Muscle of back (tissue), 3 donors: ENCODE measurements at regions not wholly inside any gene's neighbourhood (a gene's known extent, or its start where the extent isn't known, plus 50 kb on each side); places are given as distances from the start of the nearest gene placed in this dataset.
"Not testable (repeated sequence)": the region's sequence is repeated elsewhere in the genome, so short reads cannot be mapped to it uniquely, and the experiment has no call there.

ENCODE experiments used
- DNase-seq, 3 donors: peaks; one replicate each; pipeline versions ENCODE4 v3.0.0 to v3.0.0-alpha.2; 2013

DNA sequence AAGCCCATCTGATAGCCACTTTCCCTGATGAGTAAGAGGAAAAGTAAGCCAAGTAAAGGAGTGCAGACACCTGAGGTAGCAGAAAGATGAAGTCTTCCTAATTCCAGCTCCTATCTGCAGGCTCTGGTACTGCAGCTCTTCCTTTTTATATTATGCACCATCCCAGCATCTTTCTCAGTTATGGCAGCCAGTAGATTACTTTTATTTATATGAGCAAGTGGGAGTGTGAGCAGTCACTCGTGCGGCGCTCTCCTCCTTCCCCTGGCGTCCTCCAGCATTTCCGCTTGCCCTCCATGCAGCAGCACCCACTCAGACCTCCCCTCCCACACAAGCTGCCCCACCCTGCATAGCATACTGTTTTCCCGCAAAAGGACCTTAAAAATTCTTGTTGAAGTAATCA is 465.9 kb upstream of the DPPA4 start:
- no peak for DNase-seq

DNA sequence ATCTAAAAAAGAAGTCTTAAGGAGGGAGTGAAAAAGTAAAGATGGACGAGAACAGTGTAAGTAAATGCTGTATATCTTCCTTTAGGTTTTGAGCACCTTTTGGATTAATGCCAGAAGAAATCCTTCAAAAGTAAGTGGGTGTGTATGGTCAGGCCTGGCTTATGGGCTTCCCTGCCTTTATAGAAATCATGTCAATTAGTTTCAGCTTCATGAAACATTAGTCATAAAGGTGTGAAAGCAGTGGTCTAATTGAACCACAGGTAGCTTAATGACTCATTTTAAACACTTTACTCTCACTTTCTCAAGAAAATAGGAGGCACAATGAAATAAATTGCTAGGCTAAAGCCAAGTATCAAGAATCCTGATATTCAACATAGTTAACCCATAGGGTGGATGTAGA is 467.4 kb upstream of the DPPA4 start:
- no peak for DNase-seq

DNA sequence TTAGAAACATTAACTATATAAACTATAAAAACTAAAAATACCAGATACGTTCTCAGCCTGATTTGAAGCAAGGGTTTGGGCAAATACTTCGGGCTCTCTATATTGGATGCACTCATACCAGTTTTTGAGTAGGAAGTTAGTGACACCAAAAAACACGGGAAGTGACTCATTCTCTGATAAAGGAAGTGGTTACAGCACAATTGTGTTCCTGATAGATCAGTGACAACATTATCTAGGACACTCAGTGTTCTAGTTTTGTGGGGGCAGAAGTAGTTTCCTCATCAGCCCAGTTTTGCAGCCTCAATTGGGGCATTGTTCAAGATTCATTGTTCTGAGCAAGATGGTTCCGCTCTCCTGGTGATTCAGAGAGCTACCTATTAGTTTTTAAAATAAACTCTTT is 469.6 kb upstream of the DPPA4 start:
- DNase-seq = no peak

DNA sequence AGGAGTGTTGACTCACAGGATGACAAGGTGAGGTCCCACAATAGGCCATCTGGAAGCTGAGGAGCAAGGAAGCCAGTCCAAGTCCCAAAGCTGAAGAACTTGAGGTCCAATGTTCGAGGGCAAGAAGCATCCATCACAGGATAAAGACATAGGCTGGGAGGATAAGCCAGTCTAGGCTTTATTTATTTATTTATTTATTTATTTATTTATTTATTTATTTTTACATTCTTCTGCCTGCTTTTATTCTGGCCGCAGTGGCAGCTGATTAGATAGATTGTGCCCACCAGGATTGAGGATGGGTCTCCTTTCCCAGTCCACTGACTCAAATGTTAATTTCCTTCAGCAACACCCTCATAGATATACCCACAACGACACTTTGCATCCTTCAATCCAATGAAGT is 472.2 kb upstream of the DPPA4 start:
- DNase-seq = no peak

DNA sequence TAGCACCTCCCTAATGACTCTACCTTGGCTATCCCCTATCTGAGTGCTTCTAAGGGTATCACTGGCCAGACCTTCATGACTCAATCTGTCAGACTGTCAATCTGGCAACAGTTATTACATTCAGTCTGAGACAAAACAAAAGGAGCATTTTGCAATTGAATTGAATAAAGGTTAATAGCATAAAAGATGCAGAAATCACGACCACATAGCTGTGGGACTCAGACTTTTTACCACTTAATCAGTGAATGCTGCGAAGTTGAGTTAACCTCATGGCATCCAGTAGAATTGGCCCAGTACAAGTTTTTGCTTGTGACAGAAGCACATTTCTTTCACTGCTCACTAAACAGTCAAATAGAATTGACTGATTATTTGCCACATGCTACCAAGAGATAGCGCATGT is 480.7 kb upstream of the DPPA4 start:
- no peak for DNase-seq

DNA sequence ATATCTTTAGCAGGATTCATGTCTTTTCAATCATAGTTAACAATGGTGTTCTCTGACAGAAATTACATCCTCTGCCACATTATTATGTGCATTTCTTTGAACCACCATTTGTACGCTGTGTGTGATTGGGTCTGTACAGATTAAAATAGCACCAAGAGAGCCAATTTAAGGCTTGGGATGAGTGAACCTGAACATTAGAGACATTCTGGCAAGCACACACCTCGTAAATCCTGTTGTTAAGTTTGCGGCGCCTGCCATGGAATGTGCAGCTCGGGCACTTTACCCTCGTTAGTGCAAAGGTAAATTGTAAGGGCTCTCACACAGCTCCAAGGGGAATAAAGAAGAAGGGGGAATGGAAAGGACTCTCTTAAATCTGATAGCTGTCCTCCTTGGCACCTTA is 482.4 kb upstream of the DPPA4 start:
- no peak for DNase-seq

DNA sequence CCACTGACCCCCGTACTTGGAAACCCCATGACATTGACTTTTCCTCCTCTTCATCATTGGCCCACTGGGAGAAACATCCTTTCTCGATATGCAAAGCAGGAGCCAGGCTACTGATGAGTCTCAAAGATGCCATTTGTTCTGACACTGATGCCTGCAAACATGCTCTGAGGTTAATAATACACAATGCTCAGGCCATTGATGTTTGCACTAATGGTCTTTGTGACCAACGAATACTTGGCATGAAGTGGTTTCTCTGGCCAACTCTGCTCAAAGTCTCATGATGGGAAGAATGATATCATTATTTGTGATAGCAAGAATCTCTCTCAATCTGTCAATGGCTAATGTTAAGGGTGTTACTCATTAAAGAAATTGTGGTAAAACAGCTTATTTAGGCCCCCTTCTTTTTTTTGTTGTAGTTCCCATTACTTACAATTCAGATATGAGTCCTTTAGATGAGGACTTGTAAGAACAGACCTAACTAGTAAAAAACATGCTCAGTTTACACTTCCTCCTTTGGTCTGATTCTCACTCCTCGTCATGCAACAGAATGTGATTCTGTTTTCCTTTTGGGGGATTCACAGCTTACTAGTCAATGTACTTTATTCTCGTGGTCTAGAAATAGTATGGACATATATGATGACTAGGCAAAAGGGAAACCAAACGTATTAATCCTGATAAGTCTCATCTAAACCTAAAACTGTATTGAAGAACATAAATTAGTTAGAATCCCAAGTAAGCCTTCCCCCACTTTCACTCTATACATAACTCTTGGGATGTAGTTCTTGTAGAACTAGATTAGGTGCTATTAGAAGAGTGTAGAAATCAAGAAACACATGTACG is 488.8 kb upstream of the DPPA4 start:
- no peak for DNase-seq

DNA sequence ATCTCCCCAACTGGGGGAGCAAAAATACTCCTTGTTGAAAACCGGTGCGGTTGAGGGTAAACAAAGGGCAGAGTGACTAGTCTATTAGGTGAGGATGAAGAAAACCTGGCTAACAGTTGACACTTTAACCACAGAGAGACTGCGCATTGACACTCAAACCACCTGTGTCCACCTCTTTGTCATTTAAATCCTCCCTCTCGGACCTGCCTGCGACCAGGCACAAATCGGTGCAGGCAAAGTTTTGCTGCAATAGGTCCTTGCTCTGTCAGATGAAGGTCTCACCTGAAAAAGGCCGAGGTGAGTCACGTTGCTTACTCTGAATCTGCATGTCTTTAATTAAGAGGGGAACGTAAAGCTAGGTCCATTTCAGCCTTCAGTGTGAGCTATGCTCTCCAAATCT is 494.1 kb upstream of the DPPA4 start:
- no peak for DNase-seq

DNA sequence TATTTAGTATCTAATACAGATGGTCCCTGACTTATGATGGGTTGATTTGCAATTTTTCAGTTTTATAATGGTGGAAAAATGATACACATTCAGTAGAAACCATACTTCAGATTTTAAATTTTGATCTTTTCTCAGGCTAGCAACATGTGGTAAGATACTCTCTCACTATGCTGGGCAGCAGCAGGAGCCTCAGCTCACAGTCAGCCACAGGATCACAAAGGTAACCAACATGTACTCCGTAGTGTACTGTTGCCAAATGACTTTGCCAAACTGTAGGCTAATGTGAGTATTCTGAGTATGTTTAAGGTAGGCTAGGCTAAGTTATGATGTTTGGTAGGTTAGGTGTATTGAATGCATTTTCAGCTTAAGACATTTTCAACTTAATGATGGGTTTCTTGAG is 498.6 kb upstream of the DPPA4 start:
- DNase-seq = no peak

DNA sequence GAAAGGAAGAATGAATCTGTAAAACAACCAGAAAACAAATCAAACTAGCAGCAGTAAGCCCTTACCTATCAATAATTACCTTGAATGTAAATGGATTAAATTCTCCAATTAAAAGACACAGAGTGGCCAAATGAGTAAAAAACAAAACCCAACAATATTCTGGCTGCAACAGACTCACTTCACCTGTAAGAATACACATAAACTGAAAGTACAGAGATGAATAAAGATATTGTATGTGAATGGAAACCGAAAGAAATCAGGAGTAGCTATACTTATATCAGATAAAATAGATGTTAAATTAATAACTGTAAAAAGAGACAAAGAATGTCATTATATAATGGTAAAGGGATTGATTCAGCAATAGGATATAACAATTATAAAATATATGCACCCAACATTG is 514.5 kb upstream of the DPPA4 start:
- DNase-seq = no peak

DNA sequence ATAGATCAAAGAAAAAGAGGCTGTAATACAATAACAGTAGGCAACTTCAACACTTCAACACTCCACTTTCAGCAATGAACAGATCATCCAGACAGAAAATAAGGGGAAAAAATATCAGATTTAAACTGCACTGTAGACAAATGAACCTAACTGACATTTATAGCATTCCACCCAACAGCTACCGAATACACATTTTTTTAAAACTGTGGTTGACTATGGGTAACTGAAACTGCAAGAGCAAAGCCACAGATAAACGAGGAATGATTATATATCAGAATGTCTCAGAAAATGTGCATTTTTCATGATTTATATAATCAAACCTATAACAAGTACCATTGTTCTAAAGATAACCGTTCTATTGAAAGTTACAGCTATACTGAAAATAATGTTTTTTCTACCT is 514.9 kb upstream of the DPPA4 start:
- no peak for DNase-seq

DNA sequence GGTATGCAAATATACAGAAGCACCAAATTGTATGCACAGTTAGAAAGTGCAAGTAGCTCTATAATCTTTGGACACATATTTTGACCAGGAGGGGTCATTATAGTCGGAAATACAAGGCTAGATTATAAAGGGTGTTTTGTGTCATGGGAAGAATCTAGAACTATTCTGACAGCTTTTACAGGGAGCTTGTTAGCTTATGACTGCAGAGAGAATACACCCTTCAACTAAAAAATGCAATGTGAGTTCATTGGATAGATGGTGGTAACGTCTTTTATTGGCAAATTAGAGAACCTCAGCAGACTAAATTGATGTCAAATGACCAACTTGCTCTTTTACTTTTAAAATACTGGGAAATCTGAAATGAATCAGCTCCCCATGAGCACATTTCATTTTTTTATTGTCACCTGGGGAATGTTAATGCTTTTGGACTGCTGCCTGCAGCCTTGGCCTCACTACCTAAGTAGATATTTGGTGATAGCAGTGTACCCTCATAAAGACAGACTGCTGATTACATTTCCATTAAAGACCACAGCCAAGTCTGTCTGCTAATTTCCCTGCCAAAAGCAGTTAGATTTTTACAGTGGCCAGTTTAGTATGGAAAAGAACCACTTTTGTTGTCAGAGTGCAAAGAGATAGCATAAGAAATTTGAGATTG is 515.9 kb upstream of the DPPA4 start:
- peak in 2 of 3 donors; percentile 0 to 37 for DNase-seq

DNA sequence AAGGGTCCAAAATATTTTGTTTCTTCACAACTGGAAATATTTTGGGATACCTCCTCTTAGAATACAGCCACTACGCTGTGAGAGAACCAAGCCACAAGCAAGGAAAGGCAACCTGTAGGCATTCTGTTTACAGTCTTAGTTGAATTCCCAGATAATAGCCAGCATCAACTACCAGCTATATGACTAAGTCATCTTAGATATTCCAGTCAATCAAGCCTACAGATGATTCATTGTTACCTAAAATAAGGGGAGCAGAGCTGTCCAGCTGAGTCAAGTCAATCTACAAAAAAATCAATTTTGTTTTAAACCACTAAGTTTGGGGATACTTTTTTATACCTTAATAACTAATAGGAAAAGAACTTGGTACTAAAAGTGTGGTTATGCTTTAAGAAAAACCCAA is 526.4 kb upstream of the DPPA4 start:
- no peak for DNase-seq

DNA sequence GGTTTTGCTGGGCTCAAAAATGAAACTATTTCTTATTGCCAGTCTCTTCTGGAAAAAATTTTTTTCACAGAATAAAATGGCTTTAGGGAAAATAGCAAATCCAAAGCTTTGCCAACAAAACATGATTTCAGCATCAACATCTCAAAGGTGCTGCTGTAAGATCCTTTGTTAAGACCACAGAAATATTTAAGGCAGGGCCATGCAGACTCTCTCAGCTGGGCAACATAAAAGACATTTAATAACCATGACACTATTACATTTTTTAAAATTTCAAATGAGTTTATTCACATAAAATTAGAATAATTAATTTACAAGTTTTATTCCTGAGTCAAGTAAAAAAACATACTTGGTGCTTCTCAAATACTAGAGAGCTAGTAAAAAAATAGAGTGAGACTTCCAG is 527.1 kb upstream of the DPPA4 start:
- no peak for DNase-seq

DNA sequence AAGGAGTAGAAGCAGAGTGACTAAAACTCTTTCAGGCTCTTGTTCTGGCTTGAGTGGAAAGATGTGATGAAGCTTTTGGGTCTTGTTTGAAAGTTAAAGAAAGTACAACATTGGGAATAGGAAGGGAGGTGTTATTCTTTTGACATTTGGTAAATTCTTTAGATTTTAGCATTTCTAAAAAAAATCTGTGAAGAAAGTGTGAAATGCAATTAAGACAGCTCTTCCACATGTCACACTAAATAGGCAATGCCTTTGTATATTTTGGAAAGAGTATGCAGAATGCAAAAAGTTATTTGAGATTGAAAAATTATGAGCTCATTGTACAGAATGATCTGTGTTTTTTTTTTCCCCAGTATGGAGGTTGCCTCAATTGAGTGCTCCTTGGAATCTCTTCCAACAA is 532.2 kb upstream of the DPPA4 start:
- no peak for DNase-seq

DNA sequence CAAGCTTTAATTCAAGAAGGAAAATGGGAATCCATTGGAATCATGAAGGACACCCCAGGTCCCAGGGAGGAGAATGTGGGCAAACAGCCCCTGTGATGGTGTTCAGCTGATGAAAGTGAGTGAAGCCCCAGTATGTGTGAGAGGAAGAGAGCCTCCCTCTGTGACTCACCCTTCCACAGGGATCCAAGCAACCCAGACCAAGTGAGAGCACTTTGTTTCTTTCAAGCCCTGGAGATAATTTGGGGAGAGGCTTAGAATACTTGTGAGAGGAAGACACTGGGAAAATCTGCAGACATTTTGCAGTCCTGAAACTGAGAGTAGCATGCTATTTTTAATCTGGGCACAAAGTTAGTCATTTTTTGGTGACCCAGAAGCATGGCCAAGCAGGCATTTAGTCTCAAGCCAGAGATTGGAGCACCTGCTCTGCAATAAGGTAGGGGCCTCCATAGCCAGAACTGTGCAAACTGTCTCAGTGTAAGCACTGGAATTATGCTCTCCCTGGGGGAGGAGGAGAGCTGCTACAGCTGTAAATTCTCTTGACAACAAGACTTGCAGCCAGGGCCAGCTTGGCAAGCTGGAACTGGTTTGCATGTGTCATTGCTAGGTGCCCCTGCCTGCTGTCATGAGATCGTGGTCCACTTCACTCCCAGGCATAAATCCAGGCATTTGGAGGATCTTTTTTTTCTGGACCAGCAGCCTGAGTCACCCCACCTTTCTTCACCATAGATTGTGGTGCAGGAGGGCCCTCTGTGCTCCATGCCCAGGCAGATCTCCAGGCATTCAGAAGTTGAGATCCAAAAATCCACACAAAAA is 537.8 kb upstream of the DPPA4 start:
- DNase-seq = no peak

DNA sequence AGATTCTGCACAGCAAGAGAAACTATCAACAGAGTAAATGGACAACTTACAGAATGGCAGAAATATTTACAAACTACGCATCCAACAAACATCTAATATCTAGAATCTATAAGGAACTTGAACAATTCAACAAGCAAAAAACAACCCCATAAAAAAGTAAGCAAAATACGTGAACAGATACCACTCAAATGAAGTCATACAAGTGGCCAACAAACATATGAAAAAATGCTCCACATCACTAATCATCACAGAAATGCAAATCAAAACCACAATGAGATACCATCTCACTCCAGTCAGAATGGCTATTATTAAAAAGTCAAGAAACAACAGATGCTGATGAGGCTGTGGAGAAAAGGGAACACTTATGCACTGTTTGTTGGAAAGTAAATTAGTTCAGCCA is 540.3 kb upstream of the DPPA4 start:
- DNase-seq = not testable (repeated sequence)

DNA sequence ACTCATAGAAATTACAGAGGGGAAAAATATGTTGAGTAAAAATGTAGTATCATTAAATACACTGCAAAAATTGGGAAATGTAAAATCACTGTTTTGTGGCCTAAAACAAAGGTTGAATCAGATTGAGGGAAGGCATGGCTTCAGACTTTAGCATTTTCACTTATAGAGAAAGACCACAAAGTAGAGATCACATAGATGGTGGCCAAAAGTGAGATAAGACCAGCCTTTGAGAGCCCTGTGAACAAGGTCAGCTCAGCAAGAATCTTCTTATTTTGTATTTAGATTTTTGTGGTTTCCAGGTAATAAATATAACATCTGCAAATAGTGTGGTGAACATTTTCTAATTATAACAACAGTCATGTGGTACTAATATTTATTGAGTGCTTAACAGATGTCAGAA is 544.8 kb upstream of the DPPA4 start:
- DNase-seq = no peak

DNA sequence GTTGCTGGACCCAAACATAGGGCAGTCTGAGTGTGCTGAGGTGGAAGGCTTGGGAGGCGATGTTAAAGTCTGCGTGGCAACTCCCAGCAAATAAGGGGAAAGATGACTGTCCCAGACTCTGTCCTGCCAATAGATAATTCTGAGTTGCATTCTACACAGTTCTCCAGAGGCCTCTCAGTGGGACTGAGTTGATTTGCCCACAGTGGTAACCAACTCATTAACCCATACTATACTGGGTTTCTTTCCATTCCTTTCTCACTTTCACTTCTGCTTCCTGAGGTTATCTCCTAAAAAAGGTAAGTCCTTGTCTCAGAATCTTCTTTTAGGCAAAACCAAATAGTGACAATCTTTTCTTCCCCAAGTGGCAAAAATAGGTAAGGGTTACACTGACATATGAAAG is 549.9 kb upstream of the DPPA4 start:
- no peak for DNase-seq

DNA sequence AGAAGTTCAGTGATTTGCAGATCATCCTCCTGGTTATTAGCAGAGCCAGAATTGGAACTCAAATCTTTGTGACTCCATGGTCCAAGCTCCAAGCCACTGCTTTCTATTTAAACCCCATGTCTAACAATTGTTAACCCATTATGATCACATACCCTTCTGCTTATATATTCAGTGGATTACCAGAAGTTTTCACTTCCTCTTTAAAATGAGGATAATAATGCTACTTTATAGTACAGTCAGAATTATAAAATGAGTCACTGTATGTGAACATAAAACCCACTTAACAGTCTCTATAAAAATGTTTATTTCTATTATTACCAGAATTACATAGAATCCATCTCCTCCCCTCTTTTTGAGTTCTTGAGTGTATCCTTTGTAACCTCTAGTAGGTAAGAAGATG is 550.7 kb upstream of the DPPA4 start:
- DNase-seq = no peak

DNA sequence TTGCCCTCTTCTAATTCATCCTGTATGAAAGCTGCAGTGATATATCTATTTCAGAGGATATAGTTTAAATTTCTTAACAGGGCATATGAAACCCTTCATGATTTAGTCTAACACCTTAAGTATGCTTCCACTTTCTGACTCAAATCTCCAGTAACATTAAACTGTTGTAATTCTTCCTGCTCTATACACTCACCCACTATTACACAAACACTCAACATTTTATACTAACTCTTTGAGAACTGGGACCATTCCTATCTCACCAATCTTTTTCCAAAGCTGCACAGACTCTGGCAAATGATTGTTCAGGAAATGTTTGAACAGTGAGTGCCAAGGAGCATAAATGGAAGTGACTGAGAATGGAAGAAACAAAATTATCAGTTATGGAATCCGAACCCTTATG is 560.4 kb upstream of the DPPA4 start:
- DNase-seq = no peak

DNA sequence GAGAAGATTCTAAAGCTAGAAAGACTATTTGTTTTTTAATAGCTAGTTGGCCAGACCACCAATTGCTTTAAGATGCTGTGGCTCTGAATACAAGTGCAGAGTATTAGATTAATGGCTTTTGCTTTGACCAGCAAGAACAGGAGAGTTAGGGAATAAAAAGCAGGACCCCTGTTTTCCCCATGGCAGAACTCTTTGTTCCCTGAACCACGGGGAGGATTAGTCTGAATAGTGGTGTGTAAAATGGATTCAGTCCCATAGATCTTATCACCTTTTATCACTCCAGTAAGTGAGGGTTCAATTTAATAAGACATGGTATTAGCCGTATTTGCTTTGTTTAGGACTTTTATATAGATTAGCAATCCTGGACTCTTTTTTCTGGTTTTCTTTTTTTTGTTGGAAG is 562.6 kb upstream of the DPPA4 start:
- no peak for DNase-seq

DNA sequence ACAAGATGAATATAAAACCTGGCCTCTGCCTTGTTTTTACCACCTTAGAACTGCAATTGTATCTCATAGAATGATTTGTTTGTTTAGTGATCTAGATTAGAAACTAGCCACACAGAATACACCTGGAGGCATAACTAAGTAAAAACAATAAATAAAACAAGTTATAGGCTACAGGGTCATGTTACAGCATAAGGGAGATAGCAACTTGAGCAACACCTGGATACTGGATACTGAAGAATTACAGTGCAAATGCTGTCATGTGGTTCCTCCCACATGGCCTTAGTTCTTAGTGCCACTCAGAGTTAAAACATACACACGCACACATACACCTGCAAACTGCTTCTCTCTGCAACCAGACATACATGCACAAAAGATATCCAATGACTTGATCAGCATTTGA is 563.4 kb upstream of the DPPA4 start:
- no peak for DNase-seq
